ENCODE measurements at regions not wholly inside any gene's neighbourhood (a gene's known extent, or its start where the extent isn't known, plus 50 kb on each side); places are given as distances from the start of the nearest gene placed in this dataset.

DNA sequence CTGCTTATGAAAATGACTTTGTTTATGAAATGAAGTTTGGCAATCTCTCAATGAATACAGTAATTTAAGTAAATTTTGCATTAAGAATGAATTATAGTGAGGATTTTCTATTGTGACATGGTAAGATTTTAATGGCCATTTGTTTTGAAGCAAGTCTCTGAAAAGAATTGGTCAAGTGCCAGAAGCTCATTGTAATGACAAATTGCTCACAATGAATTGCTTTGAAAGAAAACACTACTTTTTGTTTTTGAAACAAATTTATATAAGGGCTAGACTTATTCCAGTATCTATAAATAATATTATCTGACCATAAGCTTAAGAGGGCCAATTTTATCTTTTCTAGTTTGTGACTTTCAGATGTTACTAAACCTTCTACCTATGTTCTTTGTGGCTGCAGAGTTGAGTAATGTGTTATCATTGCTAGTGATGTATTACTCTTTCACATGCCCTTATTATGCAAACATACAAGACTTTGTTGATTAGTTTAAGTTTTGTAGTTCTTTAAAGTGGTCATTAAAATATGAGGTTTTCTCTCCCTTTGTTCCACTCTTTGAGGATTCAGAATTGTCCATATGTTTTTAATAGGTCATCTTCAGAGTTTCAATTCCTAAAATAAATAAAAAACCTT is 93.0 kb upstream of the ZNF608 start:
- Histone ChIP-seq H3K27me3 (ENCODE audit: control insufficient read depth, insufficient read depth, low read length) (no peaks in the 10 kb centered on the region), H3K4me3 (ENCODE audit: low read depth in 2 of 2, low read length in 2 of 2) (no peak overlapping the region), H3K9me3 (ENCODE audit: control insufficient read depth, insufficient read depth, low read depth, low read length) (no peaks in the 10 kb centered on the region), H3K36me3 (ENCODE audit: control insufficient read depth, insufficient read depth, low read length) (no peaks in the 10 kb centered on the region), H3K27ac (ENCODE audit: low read length) (no peak overlapping the region), H3K4me1 (ENCODE audit: control insufficient read depth, insufficient read depth, low read length) (no peaks in the 10 kb centered on the region)
- no TSS peak for BruUV-seq (replicated peaks)
- intact Hi-C loops (cut with micrococcal nuclease; ENCODE audit: unreplicated experiment), result no loop called here
- ATAC-seq (no peak), DNase-seq (ENCODE audit: low read depth, low spot score) (no peak)
- CTCF ChIA-PET, result no interaction called here
- in situ Hi-C loops (cut with HindIII; ENCODE audit: low pct_unique_long_range_greater_than_20kb, low sequenced_read_pairs), result no loop called here
- POLR2A ChIA-PET, result interaction anchor here (0.6 kb wide), 1 partner anchor 781 kb away, joined by 3 read pairs; no protein-coding TSS in a partner anchor
- no peak for TF ChIP-seq POLR2AphosphoS5 (IDR thresholded peaks at IDR 0.05; ENCODE audit: low read depth, low read length)
- TF ChIP-seq, protein P1, sequence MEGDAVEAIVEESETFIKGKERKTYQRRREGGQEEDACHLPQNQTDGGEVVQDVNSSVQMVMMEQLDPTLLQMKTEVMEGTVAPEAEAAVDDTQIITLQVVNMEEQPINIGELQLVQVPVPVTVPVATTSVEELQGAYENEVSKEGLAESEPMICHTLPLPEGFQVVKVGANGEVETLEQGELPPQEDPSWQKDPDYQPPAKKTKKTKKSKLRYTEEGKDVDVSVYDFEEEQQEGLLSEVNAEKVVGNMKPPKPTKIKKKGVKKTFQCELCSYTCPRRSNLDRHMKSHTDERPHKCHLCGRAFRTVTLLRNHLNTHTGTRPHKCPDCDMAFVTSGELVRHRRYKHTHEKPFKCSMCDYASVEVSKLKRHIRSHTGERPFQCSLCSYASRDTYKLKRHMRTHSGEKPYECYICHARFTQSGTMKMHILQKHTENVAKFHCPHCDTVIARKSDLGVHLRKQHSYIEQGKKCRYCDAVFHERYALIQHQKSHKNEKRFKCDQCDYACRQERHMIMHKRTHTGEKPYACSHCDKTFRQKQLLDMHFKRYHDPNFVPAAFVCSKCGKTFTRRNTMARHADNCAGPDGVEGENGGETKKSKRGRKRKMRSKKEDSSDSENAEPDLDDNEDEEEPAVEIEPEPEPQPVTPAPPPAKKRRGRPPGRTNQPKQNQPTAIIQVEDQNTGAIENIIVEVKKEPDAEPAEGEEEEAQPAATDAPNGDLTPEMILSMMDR (IDR thresholded peaks at IDR 0.05), result no peak
- no peak for TF ChIP-seq SIN3A (IDR thresholded peaks at IDR 0.05; ENCODE audit: borderline replicate concordance, insufficient read depth, low read depth, low read length)
- TF ChIP-seq, protein P2, sequence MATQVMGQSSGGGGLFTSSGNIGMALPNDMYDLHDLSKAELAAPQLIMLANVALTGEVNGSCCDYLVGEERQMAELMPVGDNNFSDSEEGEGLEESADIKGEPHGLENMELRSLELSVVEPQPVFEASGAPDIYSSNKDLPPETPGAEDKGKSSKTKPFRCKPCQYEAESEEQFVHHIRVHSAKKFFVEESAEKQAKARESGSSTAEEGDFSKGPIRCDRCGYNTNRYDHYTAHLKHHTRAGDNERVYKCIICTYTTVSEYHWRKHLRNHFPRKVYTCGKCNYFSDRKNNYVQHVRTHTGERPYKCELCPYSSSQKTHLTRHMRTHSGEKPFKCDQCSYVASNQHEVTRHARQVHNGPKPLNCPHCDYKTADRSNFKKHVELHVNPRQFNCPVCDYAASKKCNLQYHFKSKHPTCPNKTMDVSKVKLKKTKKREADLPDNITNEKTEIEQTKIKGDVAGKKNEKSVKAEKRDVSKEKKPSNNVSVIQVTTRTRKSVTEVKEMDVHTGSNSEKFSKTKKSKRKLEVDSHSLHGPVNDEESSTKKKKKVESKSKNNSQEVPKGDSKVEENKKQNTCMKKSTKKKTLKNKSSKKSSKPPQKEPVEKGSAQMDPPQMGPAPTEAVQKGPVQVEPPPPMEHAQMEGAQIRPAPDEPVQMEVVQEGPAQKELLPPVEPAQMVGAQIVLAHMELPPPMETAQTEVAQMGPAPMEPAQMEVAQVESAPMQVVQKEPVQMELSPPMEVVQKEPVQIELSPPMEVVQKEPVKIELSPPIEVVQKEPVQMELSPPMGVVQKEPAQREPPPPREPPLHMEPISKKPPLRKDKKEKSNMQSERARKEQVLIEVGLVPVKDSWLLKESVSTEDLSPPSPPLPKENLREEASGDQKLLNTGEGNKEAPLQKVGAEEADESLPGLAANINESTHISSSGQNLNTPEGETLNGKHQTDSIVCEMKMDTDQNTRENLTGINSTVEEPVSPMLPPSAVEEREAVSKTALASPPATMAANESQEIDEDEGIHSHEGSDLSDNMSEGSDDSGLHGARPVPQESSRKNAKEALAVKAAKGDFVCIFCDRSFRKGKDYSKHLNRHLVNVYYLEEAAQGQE (IDR thresholded peaks at IDR 0.05; ENCODE audit: insufficient read depth in 1 of 2, low read depth in 2 of 2, low read length in 1 of 2), result no peak
- TF ChIP-seq TCF7L2 (IDR thresholded peaks at IDR 0.05; ENCODE audit: low read depth, low read length), result no peak

DNA sequence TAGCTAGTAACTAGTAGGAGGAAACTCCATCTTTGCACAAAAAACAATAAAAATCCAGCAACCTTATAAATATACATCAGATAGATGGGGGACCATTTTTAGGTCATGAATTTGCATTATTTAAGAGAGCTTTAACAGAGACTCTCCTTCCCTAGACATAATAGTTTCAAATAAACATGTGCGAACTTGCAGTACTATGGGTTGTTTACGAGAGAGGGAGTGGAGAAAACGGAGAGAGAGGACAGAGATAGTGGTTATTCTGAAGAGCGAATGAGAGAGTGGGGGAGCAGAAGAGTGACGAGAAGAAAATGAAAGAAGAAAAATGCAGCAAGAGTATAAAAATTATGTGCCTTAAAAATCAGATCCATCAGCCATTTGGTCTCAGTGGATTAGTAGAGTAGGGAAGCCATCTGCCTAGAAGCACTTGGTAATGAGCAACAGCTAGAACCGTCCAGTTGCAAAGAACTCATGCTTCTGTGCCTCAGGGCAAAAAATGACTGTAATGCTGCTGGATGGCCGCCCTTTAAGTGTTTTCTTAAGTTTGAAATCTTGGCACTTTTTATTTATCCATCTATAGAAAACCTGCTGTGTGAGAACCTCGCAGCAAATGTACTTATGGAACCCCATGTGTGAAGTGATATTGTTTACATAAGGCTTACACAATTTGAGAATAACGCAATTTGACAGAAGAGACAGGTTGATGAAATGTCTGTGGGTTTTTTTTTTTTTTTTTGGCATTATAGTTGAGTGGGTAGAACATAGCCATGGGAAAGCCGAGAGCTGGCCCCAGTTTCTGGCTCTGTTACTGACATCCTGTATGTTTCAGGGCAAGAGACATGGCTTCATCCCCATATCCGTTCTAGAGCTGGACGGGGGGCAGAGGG is 95.6 kb upstream of the ZNF608 start:
- ChIA-PET POLR2A (interaction anchor here (0.7 kb wide), 1 partner anchor 806 kb away, joined by 6 read pairs; no protein-coding TSS in a partner anchor), CTCF (no interaction called here)
- DNase-seq (ENCODE audit: low read depth, low spot score) (no peak), ATAC-seq (no peak)
- TF ChIP-seq, protein P1 (IDR thresholded peaks at IDR 0.05), result no peak
- TF ChIP-seq POLR2AphosphoS5 (IDR thresholded peaks at IDR 0.05; ENCODE audit: low read depth, low read length) (no peak), TCF7L2 (IDR thresholded peaks at IDR 0.05; ENCODE audit: low read depth, low read length) (no peak), SIN3A (IDR thresholded peaks at IDR 0.05; ENCODE audit: borderline replicate concordance, insufficient read depth, low read depth, low read length) (no peak)
- TF ChIP-seq, protein P2 (IDR thresholded peaks at IDR 0.05; ENCODE audit: insufficient read depth in 1 of 2, low read depth in 2 of 2, low read length in 1 of 2), result no peak
- Histone ChIP-seq H3K4me3 (ENCODE audit: low read depth in 2 of 2, low read length in 2 of 2) (no peak overlapping the region), H3K9me3 (ENCODE audit: control insufficient read depth, insufficient read depth, low read depth, low read length) (no peaks in the 10 kb centered on the region), H3K27me3 (ENCODE audit: control insufficient read depth, insufficient read depth, low read length) (no peaks in the 10 kb centered on the region), H3K36me3 (ENCODE audit: control insufficient read depth, insufficient read depth, low read length) (no peaks in the 10 kb centered on the region), H3K27ac (ENCODE audit: low read length) (no peak overlapping the region), H3K4me1 (ENCODE audit: control insufficient read depth, insufficient read depth, low read length) (no peaks in the 10 kb centered on the region)
- BruUV-seq (replicated peaks), result no TSS peak
- intact Hi-C loops (cut with micrococcal nuclease; ENCODE audit: unreplicated experiment) (no loop called here), in situ Hi-C loops (cut with HindIII; ENCODE audit: low pct_unique_long_range_greater_than_20kb, low sequenced_read_pairs) (no loop called here)
